ENCODE measurements at regions not wholly inside any gene's neighbourhood (a gene's known extent, or its start where the extent isn't known, plus 50 kb on each side); places are given as distances from the start of the nearest gene placed in this dataset.

- no peak overlapping the region for H3K4me3 ChIP-seq (ENCODE audit: low read depth, low read length)
- DNase-seq (ENCODE audit: low read depth): no peak
- no peak for TF ChIP-seq CTCF (conservative IDR thresholded peaks at IDR 0.05; ENCODE audit: low read depth, low read length)
These were observed 465.9 kb upstream of the TGFBR2 start for GRCh38 chr3:30140356-30141075.

GRCh38 chr3:30141178-30141581, 465.2 kb upstream of the TGFBR2 start:
- no peak overlapping the region for H3K4me3 ChIP-seq (ENCODE audit: low read depth, low read length)
- DNase-seq (ENCODE audit: low read depth): no peak
- no peak for TF ChIP-seq CTCF (conservative IDR thresholded peaks at IDR 0.05; ENCODE audit: low read depth, low read length)

- H3K4me3 ChIP-seq (ENCODE audit: low read depth, low read length): no peak overlapping the region
- TF ChIP-seq CTCF (conservative IDR thresholded peaks at IDR 0.05; ENCODE audit: low read depth, low read length): no peak
- DNase-seq (ENCODE audit: low read depth): no peak
These were observed 464.5 kb upstream of the TGFBR2 start for GRCh38 chr3:30141927-30142326.

GRCh38 chr3:30142946-30143345, 463.5 kb upstream of the TGFBR2 start:
- no peak for DNase-seq (ENCODE audit: low read depth)
- no peak overlapping the region for H3K4me3 ChIP-seq (ENCODE audit: low read depth, low read length)
- TF ChIP-seq CTCF (conservative IDR thresholded peaks at IDR 0.05; ENCODE audit: low read depth, low read length): no peak

- TF ChIP-seq CTCF (conservative IDR thresholded peaks at IDR 0.05; ENCODE audit: low read depth, low read length): no peak
- DNase-seq (ENCODE audit: low read depth): no peak
- no peak overlapping the region for H3K4me3 ChIP-seq (ENCODE audit: low read depth, low read length)
These were observed 461.1 kb upstream of the TGFBR2 start for GRCh38 chr3:30145281-30145680.

- no peak overlapping the region for H3K4me3 ChIP-seq (ENCODE audit: low read depth, low read length)
- no peak for TF ChIP-seq CTCF (conservative IDR thresholded peaks at IDR 0.05; ENCODE audit: low read depth, low read length)
- no peak for DNase-seq (ENCODE audit: low read depth)
These were observed 459.4 kb upstream of the TGFBR2 start for GRCh38 chr3:30146978-30147377.

- TF ChIP-seq CTCF (conservative IDR thresholded peaks at IDR 0.05; ENCODE audit: low read depth, low read length): no peak
- no peak overlapping the region for H3K4me3 ChIP-seq (ENCODE audit: low read depth, low read length)
- no peak for DNase-seq (ENCODE audit: low read depth)
These were observed 451.5 kb upstream of the TGFBR2 start for GRCh38 chr3:30154853-30155252.
